ENCODE measurements at regions not wholly inside any gene's neighbourhood (a gene's known extent, or its start where the extent isn't known, plus 50 kb on each side); places are given as distances from the start of the nearest gene placed in this dataset.

- Histone ChIP-seq H3K36me3 (no peaks in the 10 kb centered on the region), H3K4me3 (no peak overlapping the region), H3K27ac (no peak overlapping the region), H3K27me3 (no peaks in the 10 kb centered on the region), H3K4me1 (no peaks in the 10 kb centered on the region), H3K9me3 (no peaks in the 10 kb centered on the region)
- ATAC-seq (ENCODE audit: low FRiP score in 2 of 2) (no peak), DNase-seq (no peak)
- 92% methylated on average over 7 of the region's 7 CpGs for WGBS, 2 donors
- TF ChIP-seq POLR2A (IDR thresholded peaks at IDR 0.05), result no peak
- TF ChIP-seq CTCF (IDR thresholded peaks at IDR 0.05), result no peak
- no peak for TF ChIP-seq POLR2AphosphoS5 (IDR thresholded peaks at IDR 0.05)
- no peak for TF ChIP-seq EP300 (IDR thresholded peaks at IDR 0.05)
Measured at GRCh38 chr14:38138473-38139138, 69.1 kb upstream of the SSTR1 start.

GRCh38 chr14:38139926-38140325, 67.8 kb upstream of the SSTR1 start:
- WGBS, 2 donors, result 80 to 82% methylated on average over 2 of the region's 2 CpGs
- DNase-seq (no peak), ATAC-seq (ENCODE audit: low FRiP score in 2 of 2) (no peak)
- no peaks in the 10 kb centered on the region for H3K36me3 ChIP-seq
- no peak overlapping the region for H3K4me3 ChIP-seq
- no peak for TF ChIP-seq CTCF (IDR thresholded peaks at IDR 0.05)
- TF ChIP-seq EP300 (IDR thresholded peaks at IDR 0.05), result no peak
- no peak for TF ChIP-seq POLR2A (IDR thresholded peaks at IDR 0.05)
- TF ChIP-seq POLR2AphosphoS5 (IDR thresholded peaks at IDR 0.05), result no peak
- H3K4me1 ChIP-seq, result no peaks in the 10 kb centered on the region
- no peaks in the 10 kb centered on the region for H3K9me3 ChIP-seq
- no peak overlapping the region for H3K27ac ChIP-seq
- no peaks in the 10 kb centered on the region for H3K27me3 ChIP-seq

GRCh38 chr14:38143170-38143569, 64.5 kb upstream of the SSTR1 start:
- Histone ChIP-seq H3K9me3 (no peaks in the 10 kb centered on the region), H3K4me1 (no peaks in the 10 kb centered on the region), H3K4me3 (no peak overlapping the region), H3K36me3 (no peaks in the 10 kb centered on the region), H3K27me3 (no peaks in the 10 kb centered on the region), H3K27ac (no peak overlapping the region)
- 73 to 82% methylated on average over 4 of the region's 4 CpGs for WGBS, 2 donors
- no peak for TF ChIP-seq POLR2A (IDR thresholded peaks at IDR 0.05)
- no peak for TF ChIP-seq CTCF (IDR thresholded peaks at IDR 0.05)
- TF ChIP-seq POLR2AphosphoS5 (IDR thresholded peaks at IDR 0.05), result no peak
- no peak for TF ChIP-seq EP300 (IDR thresholded peaks at IDR 0.05)
- DNase-seq (no peak), ATAC-seq (ENCODE audit: low FRiP score in 2 of 2) (no peak)

GRCh38 chr14:38143659-38144505, 63.8 kb upstream of the SSTR1 start:
- Histone ChIP-seq H3K36me3 (no peaks in the 10 kb centered on the region), H3K4me1 (no peaks in the 10 kb centered on the region), H3K27ac (no peak overlapping the region), H3K4me3 (no peak overlapping the region), H3K27me3 (no peaks in the 10 kb centered on the region), H3K9me3 (no peaks in the 10 kb centered on the region)
- ATAC-seq (ENCODE audit: low FRiP score in 2 of 2), result peak in 1 of 2 donors; percentile 57
- TF ChIP-seq EP300 (IDR thresholded peaks at IDR 0.05) (no peak), POLR2AphosphoS5 (IDR thresholded peaks at IDR 0.05) (no peak), POLR2A (IDR thresholded peaks at IDR 0.05) (no peak), CTCF (IDR thresholded peaks at IDR 0.05) (no peak)
- 59 to 64% methylated on average over 6 of the region's 6 CpGs for WGBS, 2 donors
- no peak for DNase-seq

Data from upper lobe of left lung (tissue), 6 donors.